Fibroblast of lung (primary cell): ENCODE measurements at regions not wholly inside any gene's neighbourhood (a gene's known extent, or its start where the extent isn't known, plus 50 kb on each side); places are given as distances from the start of the nearest gene placed in this dataset.

Source experiments
- EZH2 ChIP-seq: IDR thresholded peaks from 2 replicates; pipeline ENCODE4 v1.5.1; 2012; ENCODE audit warnings: low read length, control low read depth, mild to moderate bottlenecking; ENCODE audit errors: missing control alignments
- TF ChIP-seq, protein P1 (sequence below), 2 donors: IDR thresholded peaks in 1 of 2; conservative IDR thresholded peaks in 1 of 2; 1 replicate in 1 of 2; 2 replicates in 1 of 2; pipeline ENCODE4 v1.5.1; 2011 to 2012; ENCODE audit warnings: low read length in 2 of 2, control low read depth in 1 of 2, inconsistent platforms in 1 of 2, low read depth in 1 of 2, mild to moderate bottlenecking in 1 of 2

DNA sequence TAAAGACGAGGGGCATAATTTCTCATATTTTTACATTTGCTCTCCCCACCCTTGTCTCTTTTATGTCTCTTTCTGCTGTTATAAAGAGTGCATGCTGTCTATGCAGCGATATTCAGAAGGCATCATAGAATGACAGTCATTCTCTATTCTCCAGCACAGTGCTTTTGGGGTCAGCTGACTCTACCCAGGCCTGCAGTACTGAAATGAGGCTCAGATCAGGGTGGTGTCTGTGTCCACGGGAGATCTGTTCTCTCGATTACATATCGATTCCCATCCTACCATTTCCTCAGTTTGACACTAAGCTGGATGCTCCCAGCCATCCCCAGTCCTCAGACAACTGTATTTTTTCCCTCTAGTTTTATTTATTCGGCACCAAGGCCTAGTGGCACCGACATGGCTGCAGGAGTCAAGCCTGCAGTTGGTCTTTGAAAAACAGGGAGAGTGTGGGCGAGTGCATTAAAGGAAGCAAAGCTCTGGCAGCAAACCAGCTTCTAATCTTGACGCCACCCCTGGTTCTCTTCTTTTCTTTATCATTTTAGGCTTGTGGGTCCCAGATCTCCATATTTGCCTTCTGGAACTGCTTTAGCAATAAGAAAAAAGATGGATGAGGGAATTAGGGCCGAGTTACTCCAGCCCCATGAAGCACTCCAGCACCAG, 71.6 kb upstream of the PICALM start:
- no peak for TF ChIP-seq EZH2
- TF ChIP-seq, protein P1, sequence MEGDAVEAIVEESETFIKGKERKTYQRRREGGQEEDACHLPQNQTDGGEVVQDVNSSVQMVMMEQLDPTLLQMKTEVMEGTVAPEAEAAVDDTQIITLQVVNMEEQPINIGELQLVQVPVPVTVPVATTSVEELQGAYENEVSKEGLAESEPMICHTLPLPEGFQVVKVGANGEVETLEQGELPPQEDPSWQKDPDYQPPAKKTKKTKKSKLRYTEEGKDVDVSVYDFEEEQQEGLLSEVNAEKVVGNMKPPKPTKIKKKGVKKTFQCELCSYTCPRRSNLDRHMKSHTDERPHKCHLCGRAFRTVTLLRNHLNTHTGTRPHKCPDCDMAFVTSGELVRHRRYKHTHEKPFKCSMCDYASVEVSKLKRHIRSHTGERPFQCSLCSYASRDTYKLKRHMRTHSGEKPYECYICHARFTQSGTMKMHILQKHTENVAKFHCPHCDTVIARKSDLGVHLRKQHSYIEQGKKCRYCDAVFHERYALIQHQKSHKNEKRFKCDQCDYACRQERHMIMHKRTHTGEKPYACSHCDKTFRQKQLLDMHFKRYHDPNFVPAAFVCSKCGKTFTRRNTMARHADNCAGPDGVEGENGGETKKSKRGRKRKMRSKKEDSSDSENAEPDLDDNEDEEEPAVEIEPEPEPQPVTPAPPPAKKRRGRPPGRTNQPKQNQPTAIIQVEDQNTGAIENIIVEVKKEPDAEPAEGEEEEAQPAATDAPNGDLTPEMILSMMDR (conservative IDR thresholded peaks at IDR 0.05 in 1 of 2, IDR thresholded peaks at IDR 0.05 in 1 of 2; ENCODE audit: low read depth in 1 of 2, low read length in 2 of 2): no peak
